ENCODE measurements at regions not wholly inside any gene's neighbourhood (a gene's known extent, or its start where the extent isn't known, plus 50 kb on each side); places are given as distances from the start of the nearest gene placed in this dataset.

GRCh38 chr16:8084882-8085281 lies 505.4 kb downstream of the TMEM114 start:
- Histone ChIP-seq H3K36me3 (no peaks in the 10 kb centered on the region), H3K4me1 (no peaks in the 10 kb centered on the region), H3K27ac (no peak overlapping the region), H3K4me3 (no peak overlapping the region), H3K27me3 (ENCODE audit: low read depth) (no peaks in the 10 kb centered on the region), H3K9me3 (no peaks in the 10 kb centered on the region)
- DNase-seq (no peak), ATAC-seq (no peak)
- intact Hi-C loops (cut with DNase I): no loop called here
- TF ChIP-seq, protein P1, sequence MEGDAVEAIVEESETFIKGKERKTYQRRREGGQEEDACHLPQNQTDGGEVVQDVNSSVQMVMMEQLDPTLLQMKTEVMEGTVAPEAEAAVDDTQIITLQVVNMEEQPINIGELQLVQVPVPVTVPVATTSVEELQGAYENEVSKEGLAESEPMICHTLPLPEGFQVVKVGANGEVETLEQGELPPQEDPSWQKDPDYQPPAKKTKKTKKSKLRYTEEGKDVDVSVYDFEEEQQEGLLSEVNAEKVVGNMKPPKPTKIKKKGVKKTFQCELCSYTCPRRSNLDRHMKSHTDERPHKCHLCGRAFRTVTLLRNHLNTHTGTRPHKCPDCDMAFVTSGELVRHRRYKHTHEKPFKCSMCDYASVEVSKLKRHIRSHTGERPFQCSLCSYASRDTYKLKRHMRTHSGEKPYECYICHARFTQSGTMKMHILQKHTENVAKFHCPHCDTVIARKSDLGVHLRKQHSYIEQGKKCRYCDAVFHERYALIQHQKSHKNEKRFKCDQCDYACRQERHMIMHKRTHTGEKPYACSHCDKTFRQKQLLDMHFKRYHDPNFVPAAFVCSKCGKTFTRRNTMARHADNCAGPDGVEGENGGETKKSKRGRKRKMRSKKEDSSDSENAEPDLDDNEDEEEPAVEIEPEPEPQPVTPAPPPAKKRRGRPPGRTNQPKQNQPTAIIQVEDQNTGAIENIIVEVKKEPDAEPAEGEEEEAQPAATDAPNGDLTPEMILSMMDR (IDR thresholded peaks at IDR 0.05): no peak

DNA sequence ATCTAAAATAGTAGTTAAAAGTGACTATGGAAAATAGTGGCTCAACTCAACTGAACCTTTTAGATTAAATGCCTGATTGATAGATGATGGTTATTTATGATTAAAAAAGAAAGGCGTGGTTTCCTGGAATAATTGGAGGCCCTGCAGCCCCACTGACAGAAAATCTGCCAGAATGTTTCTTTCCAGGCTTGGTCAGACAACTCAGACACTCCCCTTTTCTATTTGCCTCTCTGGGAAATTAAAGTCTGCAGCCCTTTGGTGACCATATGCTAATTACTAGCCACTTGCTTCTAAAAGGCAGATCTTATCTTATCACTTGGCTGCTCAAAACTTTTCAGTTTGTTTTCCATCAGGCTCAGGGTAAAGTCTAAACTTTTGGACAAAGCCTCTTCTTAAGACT lies 506.0 kb downstream of the TMEM114 start:
- no peak for DNase-seq
- Histone ChIP-seq H3K27me3 (ENCODE audit: low read depth) (no peaks in the 10 kb centered on the region), H3K27ac (no peak overlapping the region), H3K9me3 (no peaks in the 10 kb centered on the region), H3K4me3 (no peak overlapping the region), H3K4me1 (no peaks in the 10 kb centered on the region), H3K36me3 (no peaks in the 10 kb centered on the region)
- TF ChIP-seq, protein P1 (IDR thresholded peaks at IDR 0.05): no peak
- ATAC-seq: no peak
- intact Hi-C loops (cut with DNase I): no loop called here

DNA sequence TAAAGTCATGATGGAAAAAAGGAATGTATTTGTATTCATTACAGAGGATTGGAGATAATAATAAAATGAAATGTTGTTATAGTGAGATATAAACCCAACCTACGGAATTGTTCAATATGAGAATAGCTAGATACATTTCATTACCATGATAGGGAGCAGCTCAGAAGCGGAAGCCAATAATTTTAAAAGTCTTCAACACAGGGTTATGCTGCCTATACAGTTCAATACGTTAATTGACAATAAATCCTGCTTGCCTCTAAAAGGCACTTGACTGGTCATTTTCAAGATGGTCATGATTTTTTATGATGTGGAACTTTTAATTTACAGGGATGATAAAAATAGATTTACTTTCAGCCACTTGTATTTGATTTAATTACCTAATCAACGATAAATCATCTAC lies 506.8 kb downstream of the TMEM114 start:
- H3K27ac ChIP-seq: no peak overlapping the region
- no peak overlapping the region for H3K4me3 ChIP-seq
- intact Hi-C loops (cut with DNase I): no loop called here
- no peak for ATAC-seq
- no peaks in the 10 kb centered on the region for H3K27me3 ChIP-seq (ENCODE audit: low read depth)
- no peaks in the 10 kb centered on the region for H3K9me3 ChIP-seq
- no peaks in the 10 kb centered on the region for H3K36me3 ChIP-seq
- no peaks in the 10 kb centered on the region for H3K4me1 ChIP-seq
- DNase-seq: no peak
- TF ChIP-seq, protein P1 (IDR thresholded peaks at IDR 0.05): no peak

GRCh38 chr16:8080817-8081216 lies 509.5 kb downstream of the TMEM114 start:
- no peaks in the 10 kb centered on the region for H3K27me3 ChIP-seq (ENCODE audit: low read depth)
- TF ChIP-seq, protein P1 (IDR thresholded peaks at IDR 0.05): no peak
- no peaks in the 10 kb centered on the region for H3K9me3 ChIP-seq
- DNase-seq (no peak), ATAC-seq (no peak)
- H3K27ac ChIP-seq: no peak overlapping the region
- H3K36me3 ChIP-seq: no peaks in the 10 kb centered on the region
- H3K4me3 ChIP-seq: no peak overlapping the region
- intact Hi-C loops (cut with DNase I): no loop called here
- H3K4me1 ChIP-seq: no peaks in the 10 kb centered on the region

- intact Hi-C loops (cut with DNase I): no loop called here
- no peak for ATAC-seq
These were observed 515.0 kb downstream of the TMEM114 start for GRCh38 chr16:8075271-8075670.

More at GRCh38 chr16:8075271-8075670, 515.0 kb downstream of the TMEM114 start:
- DNase-seq: no peak
- no peaks in the 10 kb centered on the region for H3K4me1 ChIP-seq
- H3K36me3 ChIP-seq: no peaks in the 10 kb centered on the region
- no peak overlapping the region for H3K27ac ChIP-seq
- no peaks in the 10 kb centered on the region for H3K9me3 ChIP-seq
- H3K27me3 ChIP-seq (ENCODE audit: low read depth): no peaks in the 10 kb centered on the region
- TF ChIP-seq, protein P1 (IDR thresholded peaks at IDR 0.05): no peak
- no peak overlapping the region for H3K4me3 ChIP-seq
